ENCODE measurements at regions not wholly inside any gene's neighbourhood (a gene's known extent, or its start where the extent isn't known, plus 50 kb on each side); places are given as distances from the start of the nearest gene placed in this dataset.

GRCh38 chr14:101395779-101396178 lies 165.5 kb upstream of the DIO3 start:
- Histone ChIP-seq H3K27me3 (peaks cover 0 to 7% (median 0%) of the 10 kb centered on the region in 4 donors), H3K9me3 (no peaks in the 10 kb centered on the region), H3K36me3 (no peaks in the 10 kb centered on the region), H3K27ac (replicated peaks in 1 of 4) (no peak overlapping the region), H3K4me1 (peaks cover 0 to 6% (median 4%) of the 10 kb centered on the region in 4 donors), H3K4me3 (no peak overlapping the region)
- DNase-seq (ENCODE audit: extremely low spot score) = no peak
- 91% methylated on average over 5 of the region's 5 CpGs for WGBS
- intact Hi-C loops (cut with DNase I) = no loop called here
- TF ChIP-seq POLR2AphosphoS5 (IDR thresholded peaks at IDR 0.05) (no peak), CTCF (IDR thresholded peaks at IDR 0.05) (no peak), POLR2A (IDR thresholded peaks at IDR 0.05; ENCODE audit: low read depth) (no peak), EP300 (IDR thresholded peaks at IDR 0.05) (no peak)

GRCh38 chr14:101397206-101397605 lies 164.1 kb upstream of the DIO3 start:
- no peak overlapping the region for H3K4me3 ChIP-seq
- intact Hi-C loops (cut with DNase I) = no loop called here
- TF ChIP-seq CTCF (IDR thresholded peaks at IDR 0.05) = no peak
- no peaks in the 10 kb centered on the region for H3K9me3 ChIP-seq
- H3K36me3 ChIP-seq = no peaks in the 10 kb centered on the region
- peaks cover 0 to 10% (median 8%) of the 10 kb centered on the region in 4 donors for H3K4me1 ChIP-seq
- H3K27ac ChIP-seq (replicated peaks in 1 of 4) = no peak overlapping the region
- 92% methylated on average over 12 of the region's 12 CpGs for WGBS
- peaks cover 0 to 7% (median 0%) of the 10 kb centered on the region in 4 donors for H3K27me3 ChIP-seq
- no peak for DNase-seq (ENCODE audit: extremely low spot score)

GRCh38 chr14:101398011-101398410 lies 163.3 kb upstream of the DIO3 start:
- intact Hi-C loops (cut with DNase I) = no loop called here
- Histone ChIP-seq H3K27ac (replicated peaks in 1 of 4) (no peak overlapping the region), H3K4me3 (no peak overlapping the region), H3K9me3 (no peaks in the 10 kb centered on the region), H3K4me1 (peaks cover 0 to 10% (median 8%) of the 10 kb centered on the region in 4 donors), H3K27me3 (peaks cover 0 to 7% (median 0%) of the 10 kb centered on the region in 4 donors), H3K36me3 (no peaks in the 10 kb centered on the region)
- TF ChIP-seq EP300 (IDR thresholded peaks at IDR 0.05) (no peak), POLR2AphosphoS5 (IDR thresholded peaks at IDR 0.05) (no peak), POLR2A (IDR thresholded peaks at IDR 0.05; ENCODE audit: low read depth) (no peak), CTCF (IDR thresholded peaks at IDR 0.05) (no peak)
- 80% methylated on average over 11 of the region's 14 CpGs for WGBS
- DNase-seq (ENCODE audit: extremely low spot score) = no peak

- 100% methylated on average over 1 of the region's 5 CpGs for WGBS
These were observed 161.4 kb upstream of the DIO3 start for GRCh38 chr14:101399737-101400517.

More at GRCh38 chr14:101399737-101400517, 161.4 kb upstream of the DIO3 start:
- intact Hi-C loops (cut with DNase I) = no loop called here
- TF ChIP-seq CTCF (IDR thresholded peaks at IDR 0.05) (no peak), EP300 (IDR thresholded peaks at IDR 0.05) (no peak), POLR2AphosphoS5 (IDR thresholded peaks at IDR 0.05) (no peak), POLR2A (IDR thresholded peaks at IDR 0.05; ENCODE audit: low read depth) (no peak)
- no peaks in the 10 kb centered on the region for H3K36me3 ChIP-seq
- H3K27me3 ChIP-seq = peaks cover 0 to 7% (median 0%) of the 10 kb centered on the region in 4 donors
- no peaks in the 10 kb centered on the region for H3K9me3 ChIP-seq
- DNase-seq (ENCODE audit: extremely low spot score) = no peak
- peaks cover 0 to 10% (median 8%) of the 10 kb centered on the region in 4 donors for H3K4me1 ChIP-seq
- H3K27ac ChIP-seq (replicated peaks in 1 of 4) = no peak overlapping the region
- no peak overlapping the region for H3K4me3 ChIP-seq
